ENCODE measurements at regions not wholly inside any gene's neighbourhood (a gene's known extent, or its start where the extent isn't known, plus 50 kb on each side); places are given as distances from the start of the nearest gene placed in this dataset.

DNA sequence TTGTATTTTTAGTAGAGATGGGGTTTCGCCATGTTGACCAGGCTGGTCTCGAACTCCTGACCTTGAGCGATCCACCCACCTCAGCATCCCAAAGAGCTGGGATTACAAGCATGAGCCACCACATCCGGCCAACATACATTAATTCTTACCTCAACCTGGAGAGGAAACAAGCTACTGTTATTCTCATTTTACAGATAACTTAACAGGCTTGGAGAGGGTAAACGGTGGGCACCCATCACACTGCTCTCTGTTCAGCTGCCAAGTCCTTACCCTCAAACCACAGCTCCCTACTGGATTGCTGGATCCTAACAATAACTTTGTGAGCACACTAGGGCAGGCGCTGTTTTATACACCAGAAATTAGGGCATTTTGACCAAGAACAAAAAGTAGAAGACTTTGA, 93.6 kb upstream of the BARHL2 start:
- DNase-seq (ENCODE audit: extremely low spot score), result no peak
- no peaks in the 10 kb centered on the region for H3K9me3 ChIP-seq
- H3K27me3 ChIP-seq, result no peaks in the 10 kb centered on the region
- no peaks in the 10 kb centered on the region for H3K4me1 ChIP-seq
- WGBS, result 94% methylated on average over 6 of the region's 6 CpGs
- no peak overlapping the region for H3K27ac ChIP-seq (replicated peaks in 1 of 4)
- no peak for TF ChIP-seq POLR2AphosphoS5 (IDR thresholded peaks at IDR 0.05)
- no peak for TF ChIP-seq CTCF (IDR thresholded peaks at IDR 0.05)
- TF ChIP-seq EP300 (IDR thresholded peaks at IDR 0.05), result no peak
- TF ChIP-seq POLR2A (IDR thresholded peaks at IDR 0.05; ENCODE audit: low read depth), result no peak
- H3K36me3 ChIP-seq, result no peaks in the 10 kb centered on the region
- no peak overlapping the region for H3K4me3 ChIP-seq
- intact Hi-C loops (cut with DNase I), result no loop called here

DNA sequence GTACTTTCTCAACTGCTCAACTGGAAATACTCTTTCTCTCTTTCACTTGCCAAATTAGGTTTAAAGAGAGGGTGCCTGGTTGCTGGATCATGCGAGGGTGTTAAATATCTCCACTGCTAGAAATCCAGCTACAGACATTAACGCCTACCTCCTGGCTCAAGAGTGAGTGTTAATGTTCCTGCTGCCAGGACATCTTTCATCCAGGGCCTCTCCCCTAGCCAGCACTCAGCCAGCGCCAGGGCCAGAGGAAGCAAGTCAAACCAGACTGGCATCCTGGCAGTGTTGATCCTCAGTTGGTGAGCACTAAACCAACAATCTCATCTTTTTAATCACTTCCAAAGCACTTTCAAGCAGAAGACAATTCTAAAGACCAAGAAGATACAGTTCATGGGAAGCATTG, 92.9 kb upstream of the BARHL2 start:
- Histone ChIP-seq H3K27me3 (no peaks in the 10 kb centered on the region), H3K36me3 (no peaks in the 10 kb centered on the region), H3K27ac (replicated peaks in 1 of 4) (no peak overlapping the region), H3K4me3 (no peak overlapping the region), H3K4me1 (no peaks in the 10 kb centered on the region), H3K9me3 (peaks cover 0 to 4% (median 0%) of the 10 kb centered on the region in 4 donors)
- 50% methylated on average over 3 of the region's 3 CpGs for WGBS
- DNase-seq (ENCODE audit: extremely low spot score), result no peak
- no peak for TF ChIP-seq POLR2AphosphoS5 (IDR thresholded peaks at IDR 0.05)
- TF ChIP-seq CTCF (IDR thresholded peaks at IDR 0.05), result no peak
- TF ChIP-seq POLR2A (IDR thresholded peaks at IDR 0.05; ENCODE audit: low read depth), result no peak
- TF ChIP-seq EP300 (IDR thresholded peaks at IDR 0.05), result no peak
- intact Hi-C loops (cut with DNase I), result no loop called here

DNA sequence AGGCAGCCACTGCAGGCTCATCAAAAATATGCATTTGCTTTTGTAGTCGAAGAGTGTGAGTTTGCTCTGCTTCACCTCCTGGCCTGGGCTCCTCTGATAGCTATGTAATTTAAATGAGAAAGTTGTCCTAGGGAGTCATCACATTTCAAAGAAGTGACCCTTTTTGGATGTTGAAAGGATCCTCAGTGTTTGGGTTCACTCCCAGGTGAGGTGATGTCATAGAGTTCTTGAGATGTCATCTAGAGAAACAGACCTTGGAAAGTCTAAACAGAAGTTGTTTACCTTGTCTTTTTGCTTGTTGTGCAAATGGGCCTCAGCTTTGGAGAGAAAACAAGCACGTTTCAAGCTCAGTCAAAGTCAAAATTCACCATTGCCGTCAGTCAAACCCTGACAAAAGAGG, 92.0 kb upstream of the BARHL2 start:
- TF ChIP-seq CTCF (IDR thresholded peaks at IDR 0.05), result no peak
- no peak for TF ChIP-seq POLR2A (IDR thresholded peaks at IDR 0.05; ENCODE audit: low read depth)
- TF ChIP-seq EP300 (IDR thresholded peaks at IDR 0.05), result no peak
- no peak for TF ChIP-seq POLR2AphosphoS5 (IDR thresholded peaks at IDR 0.05)
- no peaks in the 10 kb centered on the region for H3K27me3 ChIP-seq
- WGBS, result 39% methylated on average over 3 of the region's 3 CpGs
- intact Hi-C loops (cut with DNase I), result no loop called here
- no peak overlapping the region for H3K27ac ChIP-seq (replicated peaks in 1 of 4)
- peaks cover 0 to 7% (median 0%) of the 10 kb centered on the region in 4 donors for H3K9me3 ChIP-seq
- no peak for DNase-seq (ENCODE audit: extremely low spot score)
- no peak overlapping the region for H3K4me3 ChIP-seq
- no peaks in the 10 kb centered on the region for H3K4me1 ChIP-seq
- no peaks in the 10 kb centered on the region for H3K36me3 ChIP-seq

- peaks cover 0 to 7% (median 2%) of the 10 kb centered on the region in 4 donors for H3K9me3 ChIP-seq
- no peak for DNase-seq (ENCODE audit: extremely low spot score)
- TF ChIP-seq POLR2AphosphoS5 (IDR thresholded peaks at IDR 0.05), result no peak
- no peak for TF ChIP-seq CTCF (IDR thresholded peaks at IDR 0.05)
- TF ChIP-seq POLR2A (IDR thresholded peaks at IDR 0.05; ENCODE audit: low read depth), result no peak
Measured at GRCh38 chr1:90807329-90807728, 90.2 kb upstream of the BARHL2 start.

GRCh38 chr1:90802622-90803021, 85.5 kb upstream of the BARHL2 start:
- no peak overlapping the region for H3K27ac ChIP-seq (replicated peaks in 1 of 4)

More at GRCh38 chr1:90807329-90807728, 90.2 kb upstream of the BARHL2 start:
- H3K36me3 ChIP-seq, result no peaks in the 10 kb centered on the region
- intact Hi-C loops (cut with DNase I), result no loop called here
- no peak overlapping the region for H3K4me3 ChIP-seq
- no peaks in the 10 kb centered on the region for H3K27me3 ChIP-seq
- H3K27ac ChIP-seq (replicated peaks in 1 of 4), result no peak overlapping the region
- no peaks in the 10 kb centered on the region for H3K4me1 ChIP-seq

More at GRCh38 chr1:90802622-90803021, 85.5 kb upstream of the BARHL2 start:
- DNase-seq (ENCODE audit: extremely low spot score), result no peak
- H3K4me1 ChIP-seq, result no peaks in the 10 kb centered on the region
- 70% methylated on average over 1 of the region's 1 CpG for WGBS
- intact Hi-C loops (cut with DNase I), result no loop called here
- peaks cover 0 to 7% (median 2%) of the 10 kb centered on the region in 4 donors for H3K9me3 ChIP-seq
- no peak overlapping the region for H3K4me3 ChIP-seq
- TF ChIP-seq POLR2AphosphoS5 (IDR thresholded peaks at IDR 0.05), result no peak
- no peak for TF ChIP-seq EP300 (IDR thresholded peaks at IDR 0.05)
- no peak for TF ChIP-seq CTCF (IDR thresholded peaks at IDR 0.05)
- TF ChIP-seq POLR2A (IDR thresholded peaks at IDR 0.05; ENCODE audit: low read depth), result no peak
- no peaks in the 10 kb centered on the region for H3K36me3 ChIP-seq
- H3K27me3 ChIP-seq, result peaks cover 0 to 4% (median 0%) of the 10 kb centered on the region in 4 donors
